Left cardiac atrium (tissue), 4 donors: ENCODE measurements at regions not wholly inside any gene's neighbourhood (a gene's known extent, or its start where the extent isn't known, plus 50 kb on each side); places are given as distances from the start of the nearest gene placed in this dataset.
"Not testable (repeated sequence)": the region's sequence is repeated elsewhere in the genome, so short reads cannot be mapped to it uniquely, and the experiment has no call there.

Source experiments
- ATAC-seq, 2 donors: fragments of 200-7000 bp; cut with Tn5 transposase; one replicate each; pipeline ENCODE4 v1.9.1; 2020; ENCODE audit warnings: mild to moderate bottlenecking in 2 of 2, moderate library complexity in 2 of 2
- DNase-seq: peaks from one replicate; pipeline ENCODE4 v3.0.0-alpha.2; 2020
- intact Hi-C, 2 donors: fragments of 100-400 bp; cut with DNase I; formaldehyde crosslinking; loops; one replicate each; pipeline versions ENCODE4 v1.14.1 to v1.15.1; 2022 to 2023
- donor health status: DM: no; HTN: yes; CAD: no.
- donor health status: DM: no; HTN: yes; CAD: no; lungs with severe emphysema.
- donor health status: DM: yes; HTN: yes; CAD: no.
- donor health status: Dilated cardiomyopathy.

DNA sequence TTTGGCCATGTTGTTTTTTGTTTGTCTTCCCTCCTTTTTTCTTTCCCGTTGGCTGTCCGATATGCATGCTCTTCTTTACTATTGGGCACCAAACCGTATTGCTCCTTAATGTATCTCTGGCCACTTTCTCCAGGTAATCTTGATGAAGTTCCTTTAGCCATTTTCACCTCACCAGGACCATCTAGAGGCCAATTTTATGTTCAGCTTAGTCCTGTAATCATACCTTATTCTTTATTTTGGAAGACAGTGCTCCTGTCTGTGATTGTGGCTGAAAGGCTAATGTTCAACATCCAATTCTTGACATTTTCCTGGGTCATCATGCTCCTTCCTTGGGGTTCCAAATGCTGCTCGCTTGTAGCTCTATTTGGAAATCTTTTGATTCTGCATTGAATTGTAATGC is 169.5 kb downstream of the S1PR1 start:
- DNase-seq (no peak), ATAC-seq (no peak)
- intact Hi-C loops, result no loop called here

DNA sequence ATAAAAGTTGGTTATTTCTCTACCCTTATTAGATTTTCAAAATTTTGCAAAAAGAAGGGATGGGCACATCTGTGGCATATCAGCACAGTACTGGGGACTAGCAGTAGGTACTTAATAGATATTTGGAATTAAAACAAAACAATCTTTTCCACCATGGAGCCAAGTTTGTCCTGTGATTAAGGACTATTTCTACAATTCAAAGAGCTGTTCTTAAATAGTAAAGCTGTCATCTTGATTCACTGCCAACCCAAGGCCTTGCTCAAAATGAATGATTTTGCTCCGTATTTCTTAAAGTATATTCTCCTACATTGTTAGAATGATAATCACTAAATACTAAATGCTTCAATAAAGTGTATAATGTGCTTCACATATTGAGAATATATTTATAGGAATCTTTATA is 169.9 kb downstream of the S1PR1 start:
- intact Hi-C loops, result no loop called here
- ATAC-seq, result no peak
- no peak for DNase-seq

DNA sequence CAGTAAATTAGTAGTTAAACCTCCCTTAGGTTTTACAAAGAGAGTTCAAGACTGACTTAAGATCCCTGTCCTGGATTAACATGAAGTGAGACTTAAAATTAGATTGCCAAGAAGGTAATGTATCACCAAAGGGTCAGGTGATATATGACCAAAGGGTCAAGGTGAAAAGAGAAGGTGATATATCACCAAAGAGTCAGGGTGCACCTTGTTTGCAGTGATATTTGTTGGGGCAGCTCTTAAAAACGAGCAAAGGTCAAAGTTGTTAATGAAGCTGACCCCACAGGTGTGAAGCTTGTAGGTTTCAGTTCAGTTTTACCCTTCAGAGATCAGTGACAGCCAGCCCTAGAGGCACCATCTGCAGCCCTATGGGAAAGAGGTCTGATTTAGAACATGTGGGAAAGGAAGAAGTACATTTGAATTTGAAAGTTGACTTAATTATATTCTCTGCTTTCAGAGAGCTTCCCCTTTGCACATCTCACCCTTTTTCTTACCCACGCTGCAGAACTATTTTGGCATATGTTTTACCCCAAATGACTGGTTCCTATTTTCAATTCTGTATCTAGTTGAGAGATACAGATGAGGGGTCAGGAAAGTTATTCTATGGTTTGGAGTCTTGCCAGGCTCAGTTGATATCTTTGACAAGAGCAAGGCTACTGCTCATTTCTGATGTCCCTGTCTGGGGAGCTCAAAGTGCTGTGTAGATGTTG is 170.8 kb downstream of the S1PR1 start:
- DNase-seq, result no peak
- intact Hi-C loops, result no loop called here

DNA sequence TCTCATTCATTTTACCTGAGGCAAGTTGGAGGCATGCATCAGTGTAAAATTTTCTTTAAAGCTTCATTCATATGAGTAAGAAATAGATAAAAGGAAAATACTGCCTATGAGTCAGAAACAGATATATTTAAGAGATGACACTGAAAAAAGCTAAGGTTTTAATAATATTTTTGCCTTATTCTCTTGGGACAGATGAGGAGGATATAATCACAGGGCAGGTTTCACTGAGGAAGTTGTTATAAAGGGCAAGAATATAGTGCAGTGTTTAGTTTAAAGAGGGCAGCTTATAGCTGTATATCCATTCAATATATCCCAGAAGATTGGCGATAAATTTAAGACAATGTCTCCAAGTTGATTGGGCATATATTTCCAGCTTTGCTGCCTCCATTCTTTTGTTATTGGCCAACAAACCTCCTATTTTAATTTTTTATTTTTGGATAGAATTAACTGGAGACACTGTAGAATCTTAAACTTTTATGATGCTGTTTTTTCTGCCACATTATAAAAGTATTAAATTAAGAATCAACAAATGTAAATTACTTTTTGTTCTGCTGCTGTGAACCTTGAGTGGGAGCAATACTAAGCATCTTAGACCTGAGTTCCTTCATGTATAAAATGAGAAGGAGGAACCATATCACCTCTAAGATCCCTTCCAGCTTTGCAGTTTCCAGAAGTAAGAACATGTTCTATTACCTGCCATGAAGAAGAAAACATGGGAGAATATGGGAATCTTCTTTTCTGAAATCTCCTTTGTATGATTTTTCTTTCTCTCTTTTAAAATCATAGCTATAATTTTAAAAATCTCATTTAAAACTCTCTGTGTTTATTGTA is 171.6 kb downstream of the S1PR1 start:
- intact Hi-C loops, result no loop called here
- no peak for DNase-seq

More for the DNA sequence above, 170.8 kb downstream of the S1PR1 start:
- ATAC-seq, result no peak

DNA sequence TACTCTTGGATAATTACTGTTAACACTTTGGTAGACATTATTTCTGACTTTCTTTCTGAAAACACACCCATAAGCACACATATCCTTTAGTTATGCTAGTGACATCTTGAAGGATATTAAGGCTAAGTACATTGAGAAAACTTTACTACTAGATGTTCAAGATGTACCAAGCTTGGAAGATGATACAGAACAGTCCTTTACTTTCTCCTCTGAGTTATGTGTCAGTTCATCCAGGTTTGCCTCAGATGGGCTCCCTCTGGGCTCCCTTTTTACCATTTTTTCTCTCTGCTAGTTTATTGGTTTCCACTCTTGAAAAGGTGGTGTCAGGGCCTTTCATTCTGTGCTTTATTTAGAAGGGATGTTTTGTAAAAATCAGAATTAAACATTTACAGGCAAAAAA is 172.3 kb downstream of the S1PR1 start:
- DNase-seq, result no peak
- intact Hi-C loops, result no loop called here
- no peak for ATAC-seq

More for the DNA sequence above, 171.6 kb downstream of the S1PR1 start:
- ATAC-seq, result no peak

DNA sequence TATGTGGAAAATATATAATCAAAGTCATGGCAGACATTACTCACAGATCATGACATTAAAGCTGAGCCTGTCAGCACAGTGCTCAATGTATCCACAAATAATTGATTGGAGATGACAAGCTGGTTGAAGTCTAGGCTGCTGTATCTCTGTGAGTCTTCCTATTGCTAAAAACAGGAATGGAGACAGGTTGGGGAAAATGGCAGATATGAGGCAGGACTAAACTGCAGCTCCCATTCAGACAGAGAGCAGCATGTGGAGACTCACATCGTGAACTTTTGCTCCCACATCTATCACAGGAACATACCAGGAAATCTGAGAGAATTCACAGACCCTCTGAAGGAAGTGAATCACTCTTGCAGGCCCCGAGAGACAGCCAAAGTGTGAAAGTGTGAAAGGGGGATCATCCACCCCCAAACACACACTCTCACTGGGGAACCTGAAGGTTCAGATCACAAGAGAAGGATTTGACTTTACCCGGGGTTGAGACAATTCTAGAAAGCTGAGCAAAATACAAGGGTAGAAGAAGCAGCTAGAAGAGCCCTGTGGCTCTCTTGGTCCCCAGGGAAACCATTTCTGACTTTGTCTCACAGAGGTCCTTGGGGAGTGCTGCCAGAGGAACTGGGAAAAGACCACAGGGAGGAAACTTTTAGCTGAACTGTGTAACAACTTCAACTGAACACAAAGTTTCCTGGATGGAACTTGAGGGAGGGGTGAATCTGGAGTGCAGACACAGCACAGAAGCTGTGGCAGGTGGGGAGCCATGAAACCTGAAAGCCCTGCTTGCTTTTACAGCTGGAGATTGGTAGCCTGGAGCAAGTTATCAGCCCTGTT is 173.4 kb downstream of the S1PR1 start:
- DNase-seq, result no peak
- intact Hi-C loops, result no loop called here
- ATAC-seq, result no peak

DNA sequence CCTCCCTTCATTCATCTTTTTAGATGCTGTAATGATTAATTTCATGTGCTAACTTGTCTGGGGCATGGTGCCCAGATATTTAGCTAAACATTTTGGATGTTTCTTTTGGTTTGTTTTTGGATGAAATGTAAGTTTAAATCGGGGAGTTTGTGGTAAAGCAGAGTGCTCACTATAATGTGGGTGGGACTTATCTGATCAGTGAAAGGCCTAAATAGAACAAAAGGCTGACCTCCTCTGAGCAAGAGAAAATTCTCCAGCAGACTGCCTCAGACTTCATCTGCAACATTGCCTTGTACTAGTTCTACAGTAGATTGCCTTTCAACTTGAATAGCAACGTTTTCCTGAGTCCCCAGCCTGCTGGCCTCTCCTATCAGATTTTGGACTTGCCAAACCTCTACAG is 183.6 kb downstream of the S1PR1 start:
- no peak for ATAC-seq
- DNase-seq, result no peak
- intact Hi-C loops, result no loop called here

DNA sequence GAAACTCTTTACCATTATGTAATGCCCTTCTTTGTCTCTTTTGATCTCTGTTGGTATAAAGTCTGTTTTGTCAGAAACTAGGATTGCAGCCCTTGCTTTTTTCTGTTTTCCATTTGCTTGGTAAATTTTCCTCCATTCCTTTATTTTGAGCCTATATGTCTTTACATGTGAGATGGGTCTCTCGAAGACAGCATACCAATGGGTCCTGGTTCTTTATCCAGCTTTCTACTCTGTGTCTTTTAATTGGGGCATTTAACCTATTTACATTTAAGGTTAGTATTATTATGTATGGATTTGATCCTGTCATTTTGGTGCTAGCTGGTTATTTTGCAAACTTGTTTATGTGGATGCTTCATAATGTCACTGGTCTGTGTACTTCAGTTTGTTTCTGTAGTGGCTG is 191.3 kb downstream of the S1PR1 start:
- DNase-seq, ATAC-seq, intact Hi-C loops: not testable (repeated sequence)

DNA sequence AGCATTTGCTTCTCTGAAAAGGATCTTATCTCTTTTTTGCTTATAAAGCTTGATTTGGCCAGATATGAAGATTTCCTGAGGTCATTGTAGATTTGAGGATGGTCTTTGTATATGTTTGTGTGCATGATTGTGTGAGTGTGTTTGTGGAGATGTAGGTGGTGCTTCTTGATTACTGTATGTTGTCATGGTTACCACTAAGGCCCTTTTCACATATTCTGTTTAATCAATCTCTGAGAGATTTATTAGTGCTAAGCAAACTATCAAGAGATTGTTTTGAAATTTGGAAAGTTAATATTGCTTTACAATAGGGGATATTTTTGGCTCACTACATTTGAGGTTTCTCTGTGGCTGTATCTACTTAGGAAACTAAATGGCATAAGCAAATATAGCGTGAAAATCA is 191.7 kb downstream of the S1PR1 start:
- intact Hi-C loops, result no loop called here
- DNase-seq (no peak), ATAC-seq (no peak)

DNA sequence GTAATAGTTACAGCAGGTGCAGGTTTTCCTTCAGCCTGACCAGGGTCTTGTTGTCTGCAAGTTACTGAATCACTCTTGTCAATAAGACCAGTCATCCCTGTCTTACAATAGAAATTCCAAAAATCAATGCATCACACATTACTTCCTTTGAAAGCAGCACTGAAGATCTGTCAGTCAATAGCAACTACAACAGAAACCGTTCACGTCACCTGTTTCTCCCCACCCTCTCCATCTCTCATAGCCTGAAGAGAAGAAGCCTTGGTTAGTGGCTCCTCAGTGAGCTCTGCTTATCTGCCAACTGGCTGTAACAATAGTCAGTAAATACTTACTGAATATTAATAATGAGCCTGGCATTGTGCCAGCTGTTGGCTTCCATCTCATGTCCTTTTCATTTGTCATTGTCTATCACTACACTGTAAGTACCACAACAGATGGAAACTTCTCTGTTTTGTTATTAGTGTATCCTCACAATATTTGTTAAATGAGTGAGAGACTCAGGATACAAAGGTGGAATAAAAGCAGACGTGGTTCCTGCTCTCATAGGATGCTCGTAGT is 195.2 kb downstream of the S1PR1 start:
- intact Hi-C loops, result no loop called here
- DNase-seq, result no peak
- no peak for ATAC-seq

DNA sequence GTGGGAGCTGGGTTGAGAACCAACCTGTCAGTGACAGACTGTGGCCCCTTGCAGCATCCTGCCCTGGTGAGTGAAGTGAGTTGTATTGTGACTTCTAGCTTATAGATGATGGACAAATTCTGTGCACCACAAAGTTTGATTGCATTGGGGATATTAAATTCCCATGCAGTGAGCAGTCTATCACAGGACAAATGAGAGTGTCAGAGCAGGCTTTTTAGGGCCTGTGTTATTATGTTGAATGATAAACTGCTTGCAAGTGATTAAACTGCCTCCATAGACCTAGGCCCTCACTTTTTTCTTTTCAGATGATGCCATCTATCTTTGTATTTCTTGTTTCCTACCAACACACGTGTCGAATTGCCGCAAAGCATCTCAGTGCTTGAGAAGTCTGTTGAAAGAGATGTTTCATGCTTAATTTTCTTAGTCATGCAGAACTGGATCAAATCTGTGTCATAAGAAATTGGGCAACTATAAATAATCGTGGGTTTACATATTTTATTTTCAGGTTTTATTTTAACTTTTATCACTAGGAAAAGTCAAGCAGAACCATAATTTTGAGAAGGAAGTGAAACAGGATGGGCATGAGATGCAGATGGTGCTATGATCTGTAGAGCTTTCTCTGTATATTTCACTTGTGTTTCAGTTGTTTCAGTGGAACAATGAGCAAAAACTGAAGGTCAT is 199.2 kb downstream of the S1PR1 start:
- ATAC-seq, result no peak
- no peak for DNase-seq
- intact Hi-C loops, result loop anchor here in 1 of 2 donors (5.0 kb wide), 1 partner anchor 124 kb away; no protein-coding TSS in a partner anchor

DNA sequence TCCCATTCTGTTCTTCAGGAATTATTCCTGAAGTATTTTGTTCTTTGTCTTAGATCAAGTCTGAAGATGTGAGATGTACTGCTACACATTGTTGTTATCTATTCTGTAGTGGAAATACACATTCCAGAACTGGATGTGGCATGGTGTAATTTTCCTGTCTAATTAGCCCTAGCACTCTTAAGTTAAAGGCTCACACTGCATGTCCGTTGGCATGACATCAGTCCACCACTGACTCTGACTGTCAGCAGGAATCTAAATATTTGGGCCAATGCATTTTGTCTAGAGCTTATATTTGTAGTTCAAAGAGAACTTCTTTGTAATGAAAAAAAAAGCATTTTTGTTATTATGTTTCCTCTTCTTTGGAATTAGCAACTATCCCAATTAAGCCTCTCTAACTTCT is 201.0 kb downstream of the S1PR1 start:
- intact Hi-C loops, result loop anchor here in 1 of 2 donors (5.0 kb wide), 1 partner anchor 125 kb away; no protein-coding TSS in a partner anchor
- ATAC-seq (no peak), DNase-seq (no peak)

DNA sequence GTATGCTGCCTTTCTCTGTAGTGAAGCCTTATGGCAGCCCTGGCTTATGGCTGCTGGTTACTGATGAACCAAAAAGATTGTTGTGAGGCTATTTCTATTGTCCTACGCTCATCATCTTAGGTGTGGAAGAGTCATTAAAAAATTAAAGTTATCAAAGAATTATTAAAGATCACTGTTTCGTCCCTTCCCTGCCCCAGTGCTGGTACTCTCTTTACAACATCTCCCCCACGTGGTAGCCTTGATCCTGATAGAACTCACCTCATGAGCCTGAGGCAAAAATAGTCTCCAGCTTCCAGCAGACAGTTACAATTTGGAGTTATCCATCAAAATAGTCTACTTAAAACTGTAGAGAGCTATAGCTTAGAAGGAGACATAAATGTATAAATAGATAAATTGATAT is 201.5 kb downstream of the S1PR1 start:
- DNase-seq (no peak), ATAC-seq (no peak)
- intact Hi-C loops, result loop anchor here in 1 of 2 donors (5.0 kb wide), 1 partner anchor 126 kb away; no protein-coding TSS in a partner anchor

DNA sequence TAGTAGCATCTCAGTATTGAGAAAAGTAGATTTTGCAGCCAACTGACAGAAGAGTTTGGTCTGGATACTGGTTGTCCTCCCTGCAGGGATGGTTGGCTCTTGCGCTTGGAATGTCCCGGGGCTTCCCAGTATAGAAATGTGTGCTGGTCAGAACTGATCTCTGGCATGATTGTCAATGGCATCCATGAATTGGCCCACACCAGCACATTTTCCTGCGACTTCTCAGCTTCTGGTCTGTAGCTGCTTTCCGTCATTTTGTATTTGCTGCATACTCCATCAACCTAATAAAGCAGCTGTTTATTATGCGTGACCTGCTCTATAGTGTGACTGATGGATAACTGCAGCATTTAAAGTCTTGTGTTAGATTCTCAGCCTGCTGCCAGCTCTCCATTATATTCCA is 203.7 kb downstream of the S1PR1 start:
- DNase-seq (no peak), ATAC-seq (no peak)
- intact Hi-C loops, result no loop called here

DNA sequence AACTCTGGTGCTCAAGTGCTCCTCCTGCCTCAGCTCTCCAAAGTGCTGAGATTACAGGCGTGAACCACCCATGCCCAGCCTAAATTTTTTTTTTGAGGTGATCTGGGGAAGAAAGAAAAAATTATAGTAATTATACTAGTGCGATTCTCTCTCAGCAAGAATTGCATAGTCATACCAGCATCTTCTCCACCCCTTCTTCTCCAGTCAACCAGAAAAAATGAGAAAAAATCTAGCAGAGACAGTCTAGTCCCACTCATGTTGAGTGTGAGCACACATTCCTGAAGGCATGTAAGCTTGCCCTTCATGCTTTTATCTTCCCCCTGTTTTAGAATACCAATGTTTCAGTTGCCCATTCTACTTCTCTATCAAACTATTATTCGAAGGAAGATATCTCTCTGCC is 207.6 kb downstream of the S1PR1 start:
- intact Hi-C loops, result no loop called here
- no peak for DNase-seq

DNA sequence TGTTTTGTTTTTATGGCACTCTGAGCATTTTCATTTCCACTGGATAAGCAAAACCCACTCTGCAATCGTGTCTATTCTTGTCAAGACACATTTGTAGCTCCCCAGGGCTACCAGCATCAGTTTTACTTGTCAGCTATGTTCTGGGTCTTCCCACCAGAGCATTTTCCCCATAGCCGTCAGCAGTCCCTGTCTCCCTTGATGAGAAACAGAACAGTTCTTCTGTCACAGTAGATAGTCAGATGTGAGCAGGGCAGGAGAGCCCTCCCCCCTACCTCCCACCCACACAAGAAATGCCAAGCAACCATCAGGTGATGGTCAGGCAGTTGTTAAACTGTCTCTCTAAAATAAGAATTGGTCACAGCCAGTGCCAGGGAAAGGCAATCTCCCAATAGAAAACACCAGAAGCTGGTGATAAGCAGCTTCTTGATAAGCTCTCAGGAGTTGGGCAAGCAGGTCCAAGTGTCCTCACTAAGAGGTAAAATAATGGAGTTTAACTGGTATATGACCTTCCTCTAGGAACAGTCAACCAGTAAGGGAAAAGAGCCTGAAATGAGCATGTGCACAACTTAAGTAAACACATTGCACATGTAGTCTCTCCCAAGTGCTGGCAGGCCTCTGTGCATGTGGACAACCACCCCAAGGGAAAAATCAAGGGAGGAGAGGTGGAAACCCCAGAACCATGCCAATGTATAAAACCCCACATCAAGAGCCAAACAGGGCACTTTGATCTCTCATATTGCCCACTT is 208.2 kb downstream of the S1PR1 start:
- intact Hi-C loops, result no loop called here
- ATAC-seq (peak; percentile 63 to 73), DNase-seq (no peak)

More for the DNA sequence above, 207.6 kb downstream of the S1PR1 start:
- ATAC-seq, result no peak

DNA sequence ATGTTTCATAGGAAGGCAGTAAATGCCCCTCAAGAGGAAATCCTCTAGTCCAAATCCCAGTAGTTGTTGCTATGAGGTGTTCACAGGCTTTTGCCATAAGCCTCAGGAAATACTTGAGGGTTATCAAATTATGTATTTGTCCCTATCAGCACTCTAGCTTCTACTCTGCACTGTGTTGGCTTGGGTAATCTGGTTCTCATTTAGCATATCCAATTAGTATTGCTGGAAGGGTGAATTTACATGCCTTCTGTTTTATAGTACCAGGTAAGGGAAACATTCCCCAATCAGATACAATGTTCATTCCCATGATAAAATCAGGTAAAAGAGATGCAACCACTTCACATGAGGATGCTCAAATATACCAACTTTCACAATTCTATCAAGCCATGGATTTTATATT is 211.2 kb downstream of the S1PR1 start:
- intact Hi-C loops, result no loop called here
- ATAC-seq (no peak), DNase-seq (no peak)

DNA sequence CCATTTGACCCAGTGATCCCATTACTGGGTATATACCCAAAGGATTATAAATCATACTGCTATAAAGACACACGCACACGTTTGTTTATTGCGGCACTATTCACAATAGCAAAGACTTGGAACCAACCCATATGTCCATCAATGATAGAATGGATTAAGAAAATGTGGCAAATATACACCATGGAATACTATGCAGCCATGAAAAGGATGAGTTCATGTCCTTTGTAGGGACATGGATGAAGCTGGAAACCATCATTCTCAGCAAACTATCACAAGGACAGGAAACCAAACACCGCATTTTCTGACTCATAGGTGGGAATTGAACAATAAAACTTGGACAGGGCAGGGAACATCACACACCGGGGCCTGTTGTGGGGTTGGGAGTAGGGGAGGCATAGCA is 213.9 kb downstream of the S1PR1 start:
- ATAC-seq, intact Hi-C loops: not testable (repeated sequence)

More for the DNA sequence above, 213.9 kb downstream of the S1PR1 start:
- DNase-seq, result not testable (repeated sequence)
